Inferior parietal cortex (tissue), 1 donor: ENCODE measurements at regions not wholly inside any gene's neighbourhood (a gene's known extent, or its start where the extent isn't known, plus 50 kb on each side); places are given as distances from the start of the nearest gene placed in this dataset.

ENCODE experiments used
- DNase-seq: peaks from one replicate; pipeline ENCODE4 v3.0.0-alpha.2; 2016; ENCODE audit errors: extremely low spot score

GRCh38 chr13:40215747-40216146, 450.7 kb downstream of the FOXO1 start:
- DNase-seq: no peak

GRCh38 chr13:40217675-40218074, 448.8 kb downstream of the FOXO1 start:
- no peak for DNase-seq

- no peak for DNase-seq
Measured at GRCh38 chr13:40220299-40220935, 446.0 kb downstream of the FOXO1 start.

- DNase-seq: no peak
Measured at GRCh38 chr13:40221131-40221459, 445.3 kb downstream of the FOXO1 start.

DNA sequence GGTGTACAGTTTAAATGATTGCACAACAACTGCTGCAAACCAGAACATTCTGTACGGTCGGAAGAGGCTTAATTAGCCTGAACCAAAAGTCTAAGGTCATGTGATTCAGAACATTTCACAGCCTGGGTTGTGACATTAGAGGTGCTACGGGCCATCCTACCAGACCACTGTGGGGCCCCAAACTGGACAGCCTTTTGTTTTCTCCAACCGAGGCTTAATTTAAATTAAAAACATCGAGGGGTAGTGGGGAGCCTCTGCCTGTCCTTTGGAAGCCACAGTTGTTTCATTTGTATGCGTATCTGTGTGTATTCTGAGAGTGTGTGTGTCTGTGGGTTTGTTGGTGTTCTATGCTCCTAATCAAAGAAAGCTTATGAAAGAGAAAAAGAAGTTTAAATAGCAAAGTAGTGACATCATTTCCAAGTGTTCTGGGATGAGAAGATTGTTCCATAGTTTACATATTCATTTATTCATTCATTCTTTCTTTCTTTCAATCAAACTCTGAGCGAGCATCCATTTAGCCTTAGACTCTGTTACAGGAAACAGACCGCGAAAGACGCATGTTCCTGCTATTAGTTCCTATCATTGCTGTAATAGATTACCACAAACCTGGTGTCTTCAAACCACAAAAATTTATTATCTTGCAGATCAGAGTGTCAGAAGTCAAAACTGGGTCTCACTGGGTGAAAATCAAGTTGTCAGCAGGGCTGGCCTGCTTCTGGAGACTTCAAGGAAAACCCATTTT, 444.8 kb downstream of the FOXO1 start:
- no peak for DNase-seq

GRCh38 chr13:40223585-40223984, 442.9 kb downstream of the FOXO1 start:
- DNase-seq: no peak

GRCh38 chr13:40228496-40228895, 437.9 kb downstream of the FOXO1 start:
- no peak for DNase-seq

GRCh38 chr13:40228990-40229389, 437.5 kb downstream of the FOXO1 start:
- no peak for DNase-seq

- no peak for DNase-seq
Measured at GRCh38 chr13:40230833-40231266, 435.6 kb downstream of the FOXO1 start.

- no peak for DNase-seq
Measured at GRCh38 chr13:40231311-40231710, 435.1 kb downstream of the FOXO1 start.

GRCh38 chr13:40231751-40232150, 434.7 kb downstream of the FOXO1 start:
- DNase-seq: no peak

GRCh38 chr13:40232311-40233040, 434.0 kb downstream of the FOXO1 start:
- no peak for DNase-seq

GRCh38 chr13:40233731-40234195, 432.7 kb downstream of the FOXO1 start:
- DNase-seq: no peak

GRCh38 chr13:40235160-40235796, 431.2 kb downstream of the FOXO1 start:
- DNase-seq: no peak

DNA sequence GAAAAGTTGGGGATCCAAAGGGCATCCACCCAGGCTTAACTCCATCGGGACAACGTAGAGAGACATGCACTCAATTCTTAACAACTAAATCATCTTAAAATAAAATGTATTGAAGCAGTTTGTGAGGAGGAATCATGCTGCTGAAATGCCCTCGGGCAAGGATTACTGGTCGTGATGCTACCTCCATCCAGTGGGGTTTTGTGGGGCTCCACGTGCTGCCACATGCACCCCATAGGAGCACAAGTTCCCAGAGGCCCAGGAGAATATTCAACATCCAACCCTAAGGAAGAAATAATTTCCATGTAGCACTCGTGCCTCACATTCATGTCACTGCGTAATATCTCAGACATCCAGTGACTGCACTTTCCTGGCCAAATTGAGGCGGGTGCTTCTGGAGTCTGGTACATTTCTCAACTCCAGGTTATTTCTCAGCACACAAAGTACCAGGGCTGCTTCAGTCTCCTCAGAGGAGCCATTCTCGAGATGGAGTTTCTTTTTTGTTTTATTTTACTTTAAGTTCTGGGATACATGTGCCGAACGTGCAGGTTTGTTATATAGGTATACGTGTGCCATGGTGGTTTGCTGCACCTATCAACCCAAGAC, 429.8 kb downstream of the FOXO1 start:
- no peak for DNase-seq

- DNase-seq: no peak
Measured at GRCh38 chr13:40238761-40239160, 427.7 kb downstream of the FOXO1 start.

GRCh38 chr13:40240293-40240692, 426.1 kb downstream of the FOXO1 start:
- no peak for DNase-seq

DNA sequence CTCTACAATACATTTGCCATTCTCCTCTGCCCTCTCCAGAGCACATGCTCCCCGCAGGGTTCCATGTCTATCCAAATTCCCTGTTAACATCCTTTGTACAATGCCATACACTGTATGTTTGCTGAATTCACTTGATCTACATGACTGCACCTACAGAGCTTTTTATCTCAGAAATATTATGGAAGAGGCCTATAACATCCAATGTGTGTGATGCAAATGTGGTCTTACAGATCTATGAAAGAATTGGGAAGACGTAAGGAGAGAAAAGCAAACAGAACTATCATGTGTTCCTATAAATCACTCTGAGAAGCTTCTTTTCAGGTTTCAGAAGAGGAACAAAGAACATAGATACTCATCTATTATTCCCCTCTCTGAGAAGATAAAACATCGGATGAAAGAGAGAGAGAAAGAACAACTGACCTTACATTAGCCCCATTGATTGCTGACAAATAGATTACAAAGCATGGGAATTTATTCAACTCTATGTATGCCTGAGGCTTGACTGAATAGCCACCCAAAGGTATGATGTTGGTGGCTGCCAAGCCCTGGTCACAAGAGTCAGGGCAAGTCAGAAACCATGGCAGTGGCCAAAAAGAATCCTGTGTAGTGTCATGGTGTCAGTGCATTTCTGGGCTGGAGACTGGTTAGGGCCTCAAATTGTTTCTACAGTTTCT, 425.2 kb downstream of the FOXO1 start:
- no peak for DNase-seq

DNA sequence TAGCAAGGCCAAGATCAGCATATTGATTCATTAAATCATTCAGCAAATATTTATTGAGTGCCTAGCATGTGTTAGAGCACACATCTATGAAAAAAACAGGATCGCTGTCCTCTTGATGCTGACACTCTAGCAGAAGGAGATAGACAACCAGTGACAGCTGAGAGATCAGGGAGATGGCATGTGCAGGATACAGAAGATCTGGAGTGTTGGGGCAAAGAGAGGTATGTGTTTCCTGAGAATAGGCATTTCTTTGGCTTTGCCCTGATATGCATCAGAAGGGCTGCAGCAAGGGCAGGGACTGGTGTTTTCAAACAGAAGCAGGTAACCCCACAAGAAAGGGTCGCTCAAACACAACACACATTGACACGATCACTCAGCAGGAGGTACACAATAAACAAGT, 423.4 kb downstream of the FOXO1 start:
- no peak for DNase-seq

- no peak for DNase-seq
Measured at GRCh38 chr13:40243982-40244381, 422.5 kb downstream of the FOXO1 start.

GRCh38 chr13:40245567-40245966, 420.9 kb downstream of the FOXO1 start:
- no peak for DNase-seq
